Tibial nerve (tissue), 4 donors: ENCODE measurements at regions not wholly inside any gene's neighbourhood (a gene's known extent, or its start where the extent isn't known, plus 50 kb on each side); places are given as distances from the start of the nearest gene placed in this dataset.

ENCODE experiments used
- DNase-seq, 2 donors: peaks; one replicate each; pipeline ENCODE4 v3.0.0-alpha.2; 2019; ENCODE audit warnings: low spot score in 2 of 2
- H3K27ac ChIP-seq, 4 donors: fragments of 200-600 bp; sonication (generic) in 3 of 4; one replicate each; pipeline ENCODE4 v1.5.1; 2017 to 2019; ENCODE audit warnings: mild to moderate bottlenecking in 1 of 4
- H3K27me3 ChIP-seq, 2 donors: fragments of 200-600 bp; sonication (generic) in 1 of 2; one replicate each; pipeline versions ENCODE4 v1.5.1 to v1.6.0; 2017 to 2019
- H3K36me3 ChIP-seq, 3 donors: fragments of 200-600 bp; sonication (generic); one replicate each; pipeline ENCODE4 v1.5.1; 2018 to 2019
- H3K4me1 ChIP-seq, 4 donors: fragments of 200-600 bp; sonication (generic) in 3 of 4; one replicate each; pipeline ENCODE4 v1.5.1; 2017 to 2019
- H3K4me3 ChIP-seq, 4 donors: fragments of 200-600 bp; sonication (generic) in 3 of 4; one replicate each; pipeline ENCODE4 v1.5.1; 2017 to 2019; ENCODE audit warnings: mild to moderate bottlenecking in 1 of 4, moderate library complexity in 1 of 4
- H3K9me3 ChIP-seq, 4 donors: fragments of 200-600 bp; sonication (generic) in 3 of 4; one replicate each; pipeline ENCODE4 v1.5.1; 2017 to 2019
- CTCF ChIP-seq, 5 experiments: fragments of 200-600 bp in 3 of 5; fragments of 450-650 bp in 2 of 5; sonication (generic) in 3 of 5; IDR thresholded peaks; one replicate each; pipeline ENCODE4 v1.5.1; 2016 to 2019; ENCODE audit warnings: antibody characterized with exemption in 5 of 5, mild to moderate bottlenecking in 3 of 5, moderate library complexity in 2 of 5
- EP300 ChIP-seq, 2 donors: sonication (generic); formaldehyde crosslinking; IDR thresholded peaks; one replicate each; pipeline ENCODE4 v1.6.1; 2017; ENCODE audit warnings: antibody characterized with exemption in 2 of 2, mild to moderate bottlenecking in 1 of 2
- POLR2A ChIP-seq, 2 donors: fragments of 450-650 bp; IDR thresholded peaks; one replicate each; pipeline ENCODE4 v1.6.1; 2017; ENCODE audit warnings: antibody characterized with exemption in 2 of 2, mild to moderate bottlenecking in 2 of 2, moderate library complexity in 2 of 2
- WGBS, 2 donors: methylation state at CpG; one replicate each; pipeline ENCODE4 v1.1.5; 2018; 5-methylcytosine and 5-hydroxymethylcytosine counted together

GRCh38 chr1:112807999-112808398 is 92.9 kb upstream of the PPM1J start:
- no peak for DNase-seq

GRCh38 chr1:112807117-112807516 is 92.0 kb upstream of the PPM1J start:
- H3K36me3 ChIP-seq, result no peaks in the 10 kb centered on the region
- no peak overlapping the region for H3K27ac ChIP-seq
- TF ChIP-seq CTCF (IDR thresholded peaks at IDR 0.05), result no peak
- no peak for TF ChIP-seq EP300 (IDR thresholded peaks at IDR 0.05)
- no peak for TF ChIP-seq POLR2A (IDR thresholded peaks at IDR 0.05)
- H3K27me3 ChIP-seq, result peaks cover 0 to 3% of the 10 kb centered on the region in 2 donors
- no peaks in the 10 kb centered on the region for H3K4me1 ChIP-seq
- H3K9me3 ChIP-seq, result no peaks in the 10 kb centered on the region
- no peak for DNase-seq
- H3K4me3 ChIP-seq, result no peak overlapping the region
- 45 to 63% methylated on average over 6 of the region's 6 CpGs for WGBS, 2 donors

More at GRCh38 chr1:112807999-112808398, 92.9 kb upstream of the PPM1J start:
- no peaks in the 10 kb centered on the region for H3K36me3 ChIP-seq
- TF ChIP-seq POLR2A (IDR thresholded peaks at IDR 0.05), result no peak
- no peak for TF ChIP-seq EP300 (IDR thresholded peaks at IDR 0.05)
- no peak for TF ChIP-seq CTCF (IDR thresholded peaks at IDR 0.05)
- H3K4me1 ChIP-seq, result no peaks in the 10 kb centered on the region
- H3K4me3 ChIP-seq, result no peak overlapping the region
- H3K27me3 ChIP-seq, result peaks cover 0 to 3% of the 10 kb centered on the region in 2 donors
- WGBS, 2 donors, result 91 to 94% methylated on average over 3 of the region's 3 CpGs
- no peaks in the 10 kb centered on the region for H3K9me3 ChIP-seq
- H3K27ac ChIP-seq, result no peak overlapping the region

GRCh38 chr1:112806090-112806642 is 91.0 kb upstream of the PPM1J start:
- DNase-seq, result no peak
- no peaks in the 10 kb centered on the region for H3K36me3 ChIP-seq
- peaks cover 0 to 3% of the 10 kb centered on the region in 2 donors for H3K27me3 ChIP-seq
- no peak overlapping the region for H3K27ac ChIP-seq
- TF ChIP-seq POLR2A (IDR thresholded peaks at IDR 0.05) (no peak), CTCF (IDR thresholded peaks at IDR 0.05) (no peak)
- H3K4me3 ChIP-seq, result no peak overlapping the region
- 81 to 85% methylated on average over 3 of the region's 3 CpGs for WGBS, 2 donors
- H3K9me3 ChIP-seq, result no peaks in the 10 kb centered on the region
- no peaks in the 10 kb centered on the region for H3K4me1 ChIP-seq

GRCh38 chr1:112805155-112805853 is 90.2 kb upstream of the PPM1J start:
- Histone ChIP-seq H3K36me3 (no peaks in the 10 kb centered on the region), H3K27ac (no peak overlapping the region), H3K4me3 (no peak overlapping the region), H3K9me3 (no peaks in the 10 kb centered on the region), H3K4me1 (no peaks in the 10 kb centered on the region), H3K27me3 (peaks cover 0 to 3% of the 10 kb centered on the region in 2 donors)
- no peak for DNase-seq
- WGBS, 2 donors, result 69 to 72% methylated on average over 3 of the region's 3 CpGs
- TF ChIP-seq CTCF (IDR thresholded peaks at IDR 0.05), result no peak
- no peak for TF ChIP-seq POLR2A (IDR thresholded peaks at IDR 0.05)
- no peak for TF ChIP-seq EP300 (IDR thresholded peaks at IDR 0.05)

- H3K4me3 ChIP-seq, result no peak overlapping the region
- WGBS, 2 donors, result 52 to 58% methylated on average over 8 to 10 of the region's 10 CpGs
- no peak overlapping the region for H3K27ac ChIP-seq
- no peaks in the 10 kb centered on the region for H3K9me3 ChIP-seq
- TF ChIP-seq EP300 (IDR thresholded peaks at IDR 0.05) (no peak), CTCF (IDR thresholded peaks at IDR 0.05) (peak; percentile 48 to 61 (median 51))
- H3K27me3 ChIP-seq, result peaks cover 0 to 3% of the 10 kb centered on the region in 2 donors
- no peaks in the 10 kb centered on the region for H3K4me1 ChIP-seq
- no peaks in the 10 kb centered on the region for H3K36me3 ChIP-seq
- peak; percentile 12 to 17 for DNase-seq
Measured at GRCh38 chr1:112803906-112804762, 89.0 kb upstream of the PPM1J start.
